T1000 (cell line): ENCODE measurements at regions not wholly inside any gene's neighbourhood (a gene's known extent, or its start where the extent isn't known, plus 50 kb on each side); places are given as distances from the start of the nearest gene placed in this dataset.

Source experiments
- DNase-seq: peaks from one replicate; lab custom pipeline; 2025; ENCODE audit warnings: mixed read lengths; lab: John Stamatoyannopoulos, UW

DNA sequence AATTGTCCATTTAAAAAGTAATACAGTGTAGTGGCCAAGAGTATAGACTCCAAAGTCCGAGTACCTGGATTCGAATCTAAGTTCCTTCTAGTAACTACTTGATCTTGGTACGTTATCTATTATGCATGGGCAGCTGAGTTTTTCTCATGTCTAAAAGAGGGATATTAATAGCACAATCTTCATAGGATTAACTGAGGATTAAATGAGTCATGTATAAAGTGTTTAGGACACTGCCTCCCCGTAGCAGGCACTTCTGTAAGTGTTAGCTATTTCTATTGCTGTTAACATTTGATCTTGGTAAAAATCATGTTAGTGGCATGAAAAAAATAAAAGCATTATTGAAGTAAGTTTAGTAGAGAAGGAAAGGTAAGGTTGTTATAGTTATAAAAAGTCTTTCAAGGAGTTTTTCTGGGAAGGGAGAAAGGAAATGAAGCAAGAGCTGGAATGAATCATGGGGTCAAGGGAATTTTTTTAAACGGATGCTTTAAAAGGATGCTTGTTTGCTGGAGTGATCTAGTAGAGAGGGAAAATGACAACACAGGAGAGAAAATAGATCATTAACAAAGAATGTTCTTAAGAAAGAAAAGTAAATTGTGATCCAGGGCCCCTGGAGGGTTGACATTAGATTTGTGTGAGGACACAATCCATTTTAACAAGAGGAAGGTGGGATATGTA is 502.2 kb upstream of the USP15 start:
- DNase-seq: no peak

DNA sequence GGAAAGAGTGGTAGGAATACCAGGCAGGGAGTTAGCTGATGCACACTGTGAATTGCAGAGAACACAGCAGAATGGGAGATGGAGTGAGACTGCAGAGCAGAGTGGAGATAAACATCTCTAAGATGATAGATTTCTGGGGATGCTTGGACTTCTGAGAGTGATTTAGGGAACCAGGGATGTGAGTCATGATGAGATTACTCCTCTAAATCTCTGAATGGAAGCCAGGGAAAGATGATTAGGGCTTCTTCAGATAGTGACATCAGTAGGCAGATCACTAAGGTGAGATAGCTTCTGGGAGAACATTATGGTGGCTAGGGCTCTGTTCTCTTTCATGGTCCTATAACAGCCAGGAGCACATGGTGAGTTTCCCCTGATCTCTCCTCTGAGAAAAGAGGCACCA is 501.5 kb upstream of the USP15 start:
- DNase-seq: no peak

DNA sequence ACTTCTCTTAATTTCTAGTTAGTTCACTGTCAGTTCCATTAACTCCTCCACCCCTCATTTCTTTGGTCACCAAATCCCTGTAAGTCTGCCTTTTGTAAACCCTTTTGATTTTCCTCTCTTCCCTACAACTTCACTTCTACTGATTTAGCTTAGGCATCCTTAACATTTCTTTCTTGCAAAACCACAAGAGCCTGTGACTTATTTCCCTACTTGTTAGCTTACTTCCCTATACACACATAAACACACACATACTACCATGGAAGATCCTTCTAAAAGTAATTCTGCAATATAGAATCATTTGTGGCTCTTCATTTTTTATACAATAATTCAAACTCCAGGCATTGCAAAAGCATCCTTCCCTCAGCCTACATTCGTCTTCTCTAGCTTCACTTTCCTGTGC is 494.3 kb upstream of the USP15 start:
- no peak for DNase-seq

DNA sequence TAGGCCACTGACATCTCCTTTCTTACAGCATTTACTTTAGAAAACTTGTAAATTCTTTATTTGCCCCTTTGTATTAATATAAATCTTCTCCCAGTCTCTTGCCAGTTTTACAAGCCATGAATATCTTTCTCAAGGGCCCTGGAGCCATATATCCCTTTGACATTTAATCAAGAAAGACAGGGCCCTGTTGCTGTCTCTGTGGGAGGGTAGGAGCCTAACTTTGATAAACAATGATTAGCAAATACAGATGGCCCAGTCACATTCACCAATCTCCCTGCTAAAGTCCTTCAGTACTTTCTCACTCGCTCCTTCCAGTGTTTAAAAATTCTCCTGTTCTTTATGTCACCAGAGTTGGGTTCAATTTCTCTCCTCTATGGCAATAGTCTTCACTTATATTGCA is 479.8 kb upstream of the USP15 start:
- DNase-seq: no peak

DNA sequence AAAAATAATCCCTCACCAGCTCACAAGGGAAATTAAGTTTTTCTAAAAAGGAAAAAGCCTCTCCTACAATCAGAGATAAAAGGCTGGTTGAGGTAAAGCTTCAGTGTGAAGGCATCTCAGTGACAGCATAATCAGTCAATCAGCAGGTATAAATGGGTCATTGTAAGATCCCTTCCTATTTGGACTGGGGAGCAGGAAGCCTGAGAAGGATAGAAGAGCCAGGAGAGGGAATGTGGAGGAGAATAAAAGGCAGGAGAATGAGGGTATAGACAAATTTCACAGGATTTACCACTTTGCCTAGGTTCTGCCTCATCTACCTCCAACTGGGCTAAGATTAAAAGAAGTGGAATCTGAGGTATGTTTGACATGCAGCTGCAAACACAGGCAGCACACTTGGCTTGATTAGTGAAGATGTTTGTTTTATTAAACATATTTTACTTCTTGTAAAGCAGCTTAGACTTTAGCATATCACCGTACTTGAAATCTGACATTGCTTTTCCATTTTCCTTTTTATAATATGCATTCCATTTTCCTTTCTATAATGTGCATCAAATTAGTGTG is 479.1 kb upstream of the USP15 start:
- DNase-seq: no peak

DNA sequence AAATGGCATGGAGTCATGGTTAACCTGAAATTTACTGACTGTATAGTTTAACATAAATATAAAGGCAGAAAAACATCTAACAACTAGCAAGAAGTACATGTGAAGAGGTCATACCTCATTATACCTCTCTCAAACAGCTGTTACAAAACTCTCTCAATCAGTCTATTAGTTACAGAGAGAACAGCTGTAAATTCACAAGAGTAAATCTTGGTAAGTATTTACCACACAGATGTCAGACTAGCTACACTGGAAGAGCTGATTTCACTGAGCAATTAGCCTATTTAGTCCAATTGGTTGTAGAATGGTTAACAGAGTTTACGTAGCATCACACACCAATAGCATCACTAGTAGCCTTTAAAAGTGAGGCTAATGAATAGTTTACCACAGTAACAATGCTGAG is 463.4 kb upstream of the USP15 start:
- no peak for DNase-seq

DNA sequence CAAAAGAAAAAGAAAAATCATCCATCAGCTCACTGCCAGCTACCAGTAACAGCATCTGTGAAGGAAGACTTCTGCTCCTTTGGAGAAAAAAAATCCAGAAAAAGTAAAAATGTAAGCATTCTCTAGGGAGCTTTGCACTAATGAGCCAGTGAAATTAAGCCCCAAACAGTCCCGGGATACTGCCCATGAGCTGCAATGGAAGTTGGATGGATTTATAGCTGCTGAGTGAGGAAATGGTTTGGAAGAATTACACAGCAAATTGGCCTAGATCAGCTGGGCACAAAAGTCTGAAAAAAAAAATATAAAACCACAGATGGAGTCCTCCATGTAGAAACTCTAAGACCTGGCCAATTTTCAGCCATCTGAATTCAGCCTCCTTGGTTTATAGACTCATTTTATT is 462.9 kb upstream of the USP15 start:
- DNase-seq: no peak

DNA sequence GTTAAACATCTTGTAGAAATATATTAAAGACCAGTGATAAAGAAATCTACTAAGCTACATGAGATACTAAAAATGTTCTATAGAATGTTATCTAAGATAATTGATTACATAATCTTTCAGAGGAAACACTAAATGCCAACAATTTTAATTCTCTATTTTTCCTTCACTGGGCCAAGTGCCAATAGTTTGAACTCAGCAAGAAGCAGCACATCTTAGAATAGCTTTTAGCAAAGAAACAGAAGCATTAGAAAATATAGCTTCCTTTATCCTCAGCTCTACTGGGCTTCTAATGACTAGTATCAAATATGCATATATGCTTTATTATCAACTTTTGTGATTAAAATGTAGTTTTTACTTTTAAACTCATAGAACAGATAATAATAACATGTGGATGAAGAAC is 461.4 kb upstream of the USP15 start:
- no peak for DNase-seq

DNA sequence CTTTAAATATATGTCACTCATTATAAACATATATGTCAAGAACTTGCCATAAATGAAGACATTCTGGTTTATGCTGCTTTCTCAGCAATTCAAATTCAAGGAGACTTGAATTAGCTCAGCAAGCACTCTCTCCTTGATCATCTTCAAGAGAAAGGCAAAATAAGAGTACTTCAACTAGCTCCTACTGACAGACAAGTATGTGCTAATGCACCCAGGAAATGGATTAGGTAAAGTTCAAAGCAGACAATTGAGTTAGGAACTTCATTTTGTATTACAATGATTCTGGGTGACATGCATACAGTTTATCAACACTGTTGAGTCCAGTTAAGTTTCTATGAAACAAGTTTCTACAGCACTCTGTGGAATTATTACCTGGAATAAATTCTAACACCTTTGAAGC is 455.9 kb upstream of the USP15 start:
- DNase-seq: no peak

DNA sequence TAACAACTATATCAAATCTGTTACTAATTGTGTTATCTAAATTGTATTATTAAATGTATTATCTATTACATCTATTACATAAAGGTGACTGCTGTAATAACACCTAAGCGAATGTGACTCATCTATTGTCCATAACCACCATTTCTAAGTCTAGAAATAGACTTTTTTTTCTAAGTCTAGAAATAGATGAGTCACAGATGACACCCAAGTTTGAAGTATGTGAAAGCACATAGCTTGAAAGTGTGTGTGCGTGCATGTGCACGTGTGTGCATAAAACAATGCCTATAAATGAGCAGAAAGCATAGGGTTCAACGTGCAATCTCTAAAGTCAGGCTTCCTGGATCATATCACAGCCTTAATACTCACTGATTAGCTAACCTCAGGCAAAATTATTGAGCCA is 451.3 kb upstream of the USP15 start:
- DNase-seq: no peak

DNA sequence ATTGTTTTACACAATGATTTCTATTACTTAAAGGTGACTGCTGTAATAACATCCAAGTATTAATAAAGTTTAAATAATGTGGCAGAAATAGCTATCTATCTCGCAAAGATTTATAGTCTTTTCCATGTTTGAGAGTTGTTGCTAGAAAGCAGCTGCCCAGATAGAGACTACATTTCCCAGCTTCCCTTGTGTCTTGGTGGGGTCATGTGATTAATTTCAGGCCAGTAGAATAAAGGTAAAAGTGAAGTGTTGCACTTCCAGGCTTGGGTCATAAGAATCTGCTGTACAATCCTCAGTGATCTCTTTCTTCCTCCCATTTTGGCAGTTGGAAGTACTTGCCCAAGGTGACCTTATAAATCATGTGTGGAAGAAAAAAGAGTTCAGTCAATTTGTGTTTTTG is 449.7 kb upstream of the USP15 start:
- DNase-seq: no peak

DNA sequence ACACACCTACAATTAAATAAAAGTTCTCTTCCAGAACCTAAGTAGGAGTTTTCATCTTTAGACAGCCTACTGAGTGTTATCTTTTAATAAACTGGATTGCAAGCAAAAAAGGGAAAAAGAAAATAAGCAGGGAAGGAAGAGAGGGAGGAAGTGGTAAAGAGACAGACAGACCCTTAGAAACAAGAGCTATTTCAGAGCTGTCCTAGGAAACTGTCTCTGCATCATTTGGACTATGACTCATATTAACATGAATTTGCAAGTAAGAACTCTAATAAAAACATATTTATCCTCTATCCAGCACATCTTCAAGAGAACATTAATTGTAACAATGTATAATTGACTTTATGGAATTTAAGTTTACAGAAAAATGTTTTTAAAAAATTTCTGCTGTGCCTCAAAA is 438.8 kb upstream of the USP15 start:
- DNase-seq: no peak

DNA sequence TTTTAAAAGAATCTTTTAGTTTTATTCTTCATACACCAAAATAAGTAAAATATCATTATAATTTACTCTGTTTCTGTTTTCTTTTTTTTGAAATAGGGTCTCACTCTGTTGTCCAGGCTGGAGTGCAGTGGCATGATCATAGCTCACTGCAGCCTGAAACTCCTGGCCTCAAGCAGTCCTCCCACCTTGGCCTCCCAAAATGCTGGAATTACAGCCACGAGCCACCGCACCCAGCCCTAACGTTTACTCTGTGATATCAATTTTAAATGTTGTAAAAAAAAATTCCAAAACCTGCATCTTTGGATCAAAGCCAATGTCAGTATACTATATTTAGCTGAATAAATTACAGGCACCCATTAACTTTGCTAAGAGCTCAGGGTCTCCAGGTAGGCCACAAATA is 437.1 kb upstream of the USP15 start:
- no peak for DNase-seq

DNA sequence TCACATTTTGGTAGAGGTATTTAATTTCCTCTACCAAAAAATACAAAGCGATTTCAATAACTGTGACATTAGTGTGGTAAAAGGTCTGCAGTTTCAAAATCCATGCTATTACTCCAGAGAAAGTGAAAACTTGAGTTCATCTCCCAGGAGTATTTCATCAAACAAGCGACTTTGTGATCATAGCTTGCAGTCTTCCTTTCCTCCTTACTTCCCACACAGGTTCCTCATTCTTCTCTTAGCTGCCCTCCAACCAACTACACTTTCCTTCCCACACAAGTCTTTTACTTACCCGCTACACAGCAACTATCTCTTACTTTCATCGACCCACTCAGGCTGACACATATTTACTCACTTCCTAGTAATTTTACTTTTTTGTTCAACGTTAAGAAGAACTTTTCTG is 413.4 kb upstream of the USP15 start:
- DNase-seq: no peak

DNA sequence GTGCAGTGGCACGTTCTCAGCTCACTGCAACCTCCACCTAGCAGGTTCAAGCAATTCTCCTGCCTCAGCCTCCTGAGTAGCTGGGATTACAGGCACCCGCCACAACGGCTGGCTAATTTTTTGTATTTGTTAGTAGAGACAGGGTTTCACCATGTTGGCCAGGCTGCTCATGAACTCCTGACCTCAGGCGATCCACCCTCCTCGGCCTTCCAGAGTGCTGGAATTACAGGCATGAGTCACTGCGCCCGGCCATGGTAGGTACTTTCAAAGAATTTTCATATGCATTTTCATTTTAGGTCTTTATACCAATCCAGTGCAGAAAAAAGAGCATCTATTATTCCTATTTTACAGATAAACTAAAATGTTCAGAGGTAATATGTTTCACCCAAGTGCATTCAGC is 411.3 kb upstream of the USP15 start:
- DNase-seq: no peak

DNA sequence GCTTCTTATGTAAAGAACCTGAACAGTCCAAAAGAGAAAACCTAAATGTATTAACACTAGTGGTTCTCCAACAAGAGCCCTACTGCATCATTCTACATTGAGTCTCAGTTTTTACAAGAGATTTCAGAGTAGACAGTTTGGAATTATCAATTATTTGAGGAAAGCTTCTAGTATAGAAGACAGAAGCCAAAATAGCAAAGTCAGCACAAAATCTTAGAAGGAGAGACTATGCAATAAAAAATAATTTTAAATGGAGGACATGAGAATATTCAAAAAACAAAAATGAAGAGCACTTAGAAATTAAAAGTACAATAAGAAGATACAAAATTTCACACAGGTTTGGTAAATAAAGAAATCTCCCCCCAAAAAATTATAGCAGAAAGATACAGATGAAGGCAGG is 406.3 kb upstream of the USP15 start:
- no peak for DNase-seq

DNA sequence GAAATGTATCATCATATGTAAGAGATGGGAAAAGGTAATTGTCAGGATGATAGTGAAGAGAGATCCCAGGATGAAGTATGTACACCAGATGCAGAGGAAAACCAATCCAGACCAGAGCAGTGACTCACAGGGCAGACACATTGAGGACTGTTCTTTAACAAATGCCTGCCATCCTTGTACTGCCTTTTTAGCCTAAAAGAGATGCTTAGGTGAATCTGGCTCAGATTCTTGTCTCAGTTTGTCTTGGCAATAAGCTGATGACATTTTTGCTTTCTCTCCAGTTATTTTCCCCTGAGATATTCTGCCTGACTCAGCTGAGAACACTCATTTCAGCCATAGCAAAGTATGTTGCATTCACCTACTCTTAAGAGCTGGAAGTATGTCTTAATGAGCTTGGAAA is 405.3 kb upstream of the USP15 start:
- DNase-seq: no peak

DNA sequence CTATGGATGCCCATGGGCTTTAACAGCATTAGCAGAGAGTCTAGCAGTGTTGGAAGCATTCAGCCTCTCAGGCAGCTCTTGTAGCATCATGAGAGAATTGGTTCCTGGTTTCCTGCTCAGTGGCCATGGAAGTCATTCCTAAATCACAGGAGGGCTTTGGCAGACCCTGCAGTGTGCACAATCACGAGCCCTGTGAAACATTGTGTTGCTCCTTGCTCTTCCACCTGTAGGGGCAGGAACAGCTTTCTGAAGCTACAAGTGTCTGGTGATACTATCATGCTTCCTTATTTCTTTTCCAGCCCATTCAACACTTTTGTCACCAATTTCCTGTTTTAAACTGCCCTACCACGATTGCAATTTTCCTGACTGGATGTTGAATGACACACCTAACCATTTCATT is 402.2 kb upstream of the USP15 start:
- no peak for DNase-seq

DNA sequence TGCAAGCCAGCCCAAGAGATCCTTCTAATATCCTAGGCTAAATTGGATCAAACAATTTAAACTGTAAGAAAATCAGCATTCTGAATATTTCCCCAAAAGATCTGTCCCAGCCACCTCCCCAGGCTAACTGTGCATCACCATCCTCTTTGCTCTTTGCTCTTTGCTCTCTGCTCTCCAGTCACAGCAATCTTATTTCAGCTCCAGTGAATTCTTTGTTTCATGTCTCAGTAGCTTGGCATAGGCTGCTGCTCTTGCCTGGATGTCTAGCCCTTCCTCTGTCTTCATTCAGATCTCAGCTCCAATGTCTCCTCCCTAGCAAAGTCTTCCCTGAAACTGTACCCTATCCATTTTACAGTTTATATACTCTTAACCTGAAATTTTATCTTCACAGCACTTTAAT is 399.8 kb upstream of the USP15 start:
- no peak for DNase-seq

DNA sequence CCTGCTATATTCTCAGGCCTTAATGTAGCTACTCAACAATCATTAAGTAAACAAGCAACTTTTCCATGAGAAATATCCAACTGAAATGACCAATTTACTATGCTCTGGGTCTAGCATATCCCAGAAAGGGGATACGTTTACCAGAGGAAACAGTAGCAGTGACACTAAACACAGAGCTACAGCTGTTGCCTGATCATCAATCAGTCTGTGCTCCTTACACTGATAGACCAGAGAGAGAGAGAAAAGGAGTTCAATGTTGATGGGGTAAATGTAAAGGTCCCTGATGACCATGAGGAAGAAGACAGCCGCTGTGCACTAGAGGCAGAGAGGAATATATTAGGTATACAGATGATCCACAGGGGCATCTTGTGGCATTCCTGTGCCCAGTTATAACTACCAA is 397.2 kb upstream of the USP15 start:
- no peak for DNase-seq

DNA sequence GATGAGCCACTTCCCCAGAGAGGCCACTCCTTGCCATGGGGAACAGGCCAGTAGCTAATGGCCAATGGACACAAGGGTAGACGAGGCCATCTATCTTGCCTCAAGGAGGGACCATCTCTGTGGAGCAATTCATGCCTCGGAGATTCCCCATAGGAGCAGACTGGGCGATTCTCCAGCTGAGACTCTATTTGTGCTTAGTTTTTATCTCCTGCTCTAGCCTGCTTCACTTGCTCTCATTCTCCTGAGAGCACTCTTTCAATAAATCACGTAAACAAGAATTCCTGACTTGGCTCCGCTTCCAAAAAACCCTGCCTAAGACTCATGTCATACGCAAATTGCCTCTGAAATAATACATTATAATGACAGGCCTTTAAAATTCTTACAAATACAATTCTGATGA is 396.4 kb upstream of the USP15 start:
- DNase-seq: no peak

DNA sequence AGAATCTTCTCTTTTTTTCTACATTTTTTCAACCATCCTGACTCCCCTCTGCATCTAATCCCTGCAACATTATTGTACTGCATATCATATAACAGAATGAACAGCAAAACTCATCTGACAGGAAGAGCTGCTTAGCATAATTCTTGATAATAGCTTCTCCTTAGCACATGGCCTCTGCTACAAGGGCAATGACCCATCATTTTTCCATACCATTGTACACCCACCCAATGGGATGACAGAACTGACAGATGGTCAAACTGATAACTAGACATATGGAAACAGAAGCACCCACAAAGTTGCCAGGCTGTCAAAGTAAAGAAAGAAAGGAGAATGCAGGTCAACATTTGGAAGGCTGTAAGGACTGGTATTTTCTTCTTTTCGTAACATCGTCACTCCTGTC is 390.4 kb upstream of the USP15 start:
- no peak for DNase-seq

DNA sequence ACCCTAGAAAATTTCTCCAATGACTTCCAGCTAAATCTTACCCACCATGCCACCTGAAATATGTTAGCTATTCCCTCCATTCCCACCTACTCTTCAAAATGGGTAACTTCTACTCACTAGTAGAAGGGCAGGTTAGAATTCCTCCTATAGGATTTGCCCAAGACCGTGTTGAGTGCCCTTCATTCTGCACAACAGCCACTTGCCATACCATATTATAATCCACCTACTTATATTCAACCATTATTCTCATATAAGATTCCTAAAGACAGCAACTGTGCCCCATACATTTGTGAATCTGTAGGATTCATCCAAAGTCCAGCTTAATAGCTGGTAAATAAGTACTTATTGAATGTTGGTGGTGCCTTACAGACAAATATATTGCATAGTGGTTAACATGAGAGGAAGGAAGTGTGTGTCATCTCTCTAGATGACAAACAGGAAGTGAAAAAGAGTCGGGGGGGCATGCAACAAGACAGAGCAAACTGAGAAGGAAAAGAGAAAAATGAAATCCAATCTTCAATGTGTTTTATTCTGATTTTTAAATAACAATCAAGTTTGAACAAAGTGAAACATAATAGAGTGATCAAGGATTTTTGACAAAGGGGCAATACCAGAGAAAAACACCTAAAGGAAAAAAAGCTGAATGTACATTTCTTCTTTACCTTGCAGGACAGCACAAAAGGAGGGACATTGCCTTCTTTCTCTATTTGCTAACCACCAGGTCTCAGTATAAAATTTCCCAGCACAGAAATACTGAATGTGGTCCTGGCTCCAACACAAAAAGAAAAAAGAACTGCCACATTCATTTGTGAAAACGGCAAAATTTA is 389.3 kb upstream of the USP15 start:
- DNase-seq: no peak

DNA sequence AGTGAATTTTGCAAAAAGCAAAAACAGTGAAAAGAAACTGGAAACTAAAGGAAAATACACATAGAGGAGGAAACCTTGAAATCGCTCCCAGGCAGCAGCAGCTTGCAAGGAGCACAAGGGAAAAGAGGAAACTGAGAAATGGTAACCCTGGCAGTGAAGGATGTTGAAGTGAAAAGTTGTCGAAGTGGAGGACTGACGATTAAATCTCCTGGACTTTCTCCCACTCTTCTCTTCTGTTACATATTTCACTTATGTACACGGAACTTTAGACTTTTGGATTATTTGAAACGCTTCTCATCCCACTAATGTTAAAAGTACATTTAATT is 388.8 kb upstream of the USP15 start:
- DNase-seq: no peak
